ENCODE measurements at regions not wholly inside any gene's neighbourhood (a gene's known extent, or its start where the extent isn't known, plus 50 kb on each side); places are given as distances from the start of the nearest gene placed in this dataset.

GRCh38 chr15:66620341-66620740, 54.5 kb upstream of the LCTL start:
- TF ChIP-seq, protein P1, sequence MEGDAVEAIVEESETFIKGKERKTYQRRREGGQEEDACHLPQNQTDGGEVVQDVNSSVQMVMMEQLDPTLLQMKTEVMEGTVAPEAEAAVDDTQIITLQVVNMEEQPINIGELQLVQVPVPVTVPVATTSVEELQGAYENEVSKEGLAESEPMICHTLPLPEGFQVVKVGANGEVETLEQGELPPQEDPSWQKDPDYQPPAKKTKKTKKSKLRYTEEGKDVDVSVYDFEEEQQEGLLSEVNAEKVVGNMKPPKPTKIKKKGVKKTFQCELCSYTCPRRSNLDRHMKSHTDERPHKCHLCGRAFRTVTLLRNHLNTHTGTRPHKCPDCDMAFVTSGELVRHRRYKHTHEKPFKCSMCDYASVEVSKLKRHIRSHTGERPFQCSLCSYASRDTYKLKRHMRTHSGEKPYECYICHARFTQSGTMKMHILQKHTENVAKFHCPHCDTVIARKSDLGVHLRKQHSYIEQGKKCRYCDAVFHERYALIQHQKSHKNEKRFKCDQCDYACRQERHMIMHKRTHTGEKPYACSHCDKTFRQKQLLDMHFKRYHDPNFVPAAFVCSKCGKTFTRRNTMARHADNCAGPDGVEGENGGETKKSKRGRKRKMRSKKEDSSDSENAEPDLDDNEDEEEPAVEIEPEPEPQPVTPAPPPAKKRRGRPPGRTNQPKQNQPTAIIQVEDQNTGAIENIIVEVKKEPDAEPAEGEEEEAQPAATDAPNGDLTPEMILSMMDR (IDR thresholded peaks at IDR 0.05), result no peak
- TF ChIP-seq POLR2AphosphoS5 (IDR thresholded peaks at IDR 0.05), result no peak
- TF ChIP-seq POLR2A (IDR thresholded peaks at IDR 0.05), result no peak
- no peak for TF ChIP-seq EP300 (IDR thresholded peaks at IDR 0.05)
